ENCODE measurements at regions not wholly inside any gene's neighbourhood (a gene's known extent, or its start where the extent isn't known, plus 50 kb on each side); places are given as distances from the start of the nearest gene placed in this dataset.
"Not testable (repeated sequence)": the region's sequence is repeated elsewhere in the genome, so short reads cannot be mapped to it uniquely, and the experiment has no call there.

GRCh38 chr2:87494846-87495245 is 253.0 kb upstream of the PLGLB2 start:
- not testable (repeated sequence) for H3K4me3 Mint-ChIP-seq; DNase-seq; H3K9me3 Mint-ChIP-seq; H3K36me3 Mint-ChIP-seq; H3K27me3 Mint-ChIP-seq (ENCODE audit: low read depth in 3 of 3)
- H3K4me1 Mint-ChIP-seq = peaks cover 10 to 15% of the 10 kb centered on the region in 2 donors
- peak overlapping the region; percentile 7 to 86 (median 64) for H3K27ac Mint-ChIP-seq

- not testable (repeated sequence) for DNase-seq; H3K9me3 Mint-ChIP-seq; H3K36me3 Mint-ChIP-seq; H3K4me3 Mint-ChIP-seq; H3K27me3 Mint-ChIP-seq (ENCODE audit: low read depth in 3 of 3)
- peaks cover 14 to 21% of the 10 kb centered on the region in 2 donors for H3K4me1 Mint-ChIP-seq
- H3K27ac Mint-ChIP-seq = peak overlapping the region; percentile 23 to 76 (median 51)
These were observed 252.4 kb upstream of the PLGLB2 start for GRCh38 chr2:87495455-87495854.

GRCh38 chr2:87496036-87497006 is 251.6 kb upstream of the PLGLB2 start:
- H3K9me3 Mint-ChIP-seq; H3K27me3 Mint-ChIP-seq (ENCODE audit: low read depth in 3 of 3); H3K36me3 Mint-ChIP-seq; H3K27ac Mint-ChIP-seq; H3K4me3 Mint-ChIP-seq: not testable (repeated sequence)
- H3K4me1 Mint-ChIP-seq = peaks cover 20 to 24% of the 10 kb centered on the region in 2 donors
- peak; percentile 40 to 70 (median 64) for DNase-seq

- not testable (repeated sequence) for H3K27ac Mint-ChIP-seq; H3K36me3 Mint-ChIP-seq; H3K4me3 Mint-ChIP-seq; DNase-seq; H3K9me3 Mint-ChIP-seq; H3K27me3 Mint-ChIP-seq (ENCODE audit: low read depth in 3 of 3)
- H3K4me1 Mint-ChIP-seq = peaks cover 20 to 24% of the 10 kb centered on the region in 2 donors
These were observed 250.8 kb upstream of the PLGLB2 start for GRCh38 chr2:87497135-87497534.

- DNase-seq; H3K36me3 Mint-ChIP-seq; H3K27me3 Mint-ChIP-seq (ENCODE audit: low read depth in 3 of 3); H3K9me3 Mint-ChIP-seq: not testable (repeated sequence)
- Mint-ChIP-seq H3K4me3 (peak overlapping the region in 3 of 5 donors; percentile 27 to 51 (median 30)), H3K27ac (peak overlapping the region in 5 of 6 donors; percentile 55 to 85 (median 76)), H3K4me1 (peaks cover 20 to 24% of the 10 kb centered on the region in 2 donors)
These were observed 250.2 kb upstream of the PLGLB2 start for GRCh38 chr2:87497700-87498099.

- H3K27me3 Mint-ChIP-seq (ENCODE audit: low read depth in 3 of 3); H3K36me3 Mint-ChIP-seq; H3K9me3 Mint-ChIP-seq: not testable (repeated sequence)
- peak overlapping the region; percentile 41 to 77 (median 72) for H3K4me3 Mint-ChIP-seq
- DNase-seq = peak in 1 of 3 donors; percentile 28
- peaks cover 20 to 24% of the 10 kb centered on the region in 2 donors for H3K4me1 Mint-ChIP-seq
- H3K27ac Mint-ChIP-seq = peak overlapping the region; percentile 82 to 92 (median 88)
These were observed 249.6 kb upstream of the PLGLB2 start for GRCh38 chr2:87498169-87498853.

GRCh38 chr2:87498854-87499238 is 249.0 kb upstream of the PLGLB2 start:
- not testable (repeated sequence) for H3K36me3 Mint-ChIP-seq; DNase-seq; H3K9me3 Mint-ChIP-seq; H3K27me3 Mint-ChIP-seq (ENCODE audit: low read depth in 3 of 3)
- H3K27ac Mint-ChIP-seq = peak overlapping the region in 3 of 6 donors; percentile 42 to 85 (median 76)
- H3K4me1 Mint-ChIP-seq = peaks cover 20 to 24% of the 10 kb centered on the region in 2 donors
- peak overlapping the region in 1 of 5 donors; percentile 63 for H3K4me3 Mint-ChIP-seq

GRCh38 chr2:87499860-87500259 is 248.0 kb upstream of the PLGLB2 start:
- H3K4me3 Mint-ChIP-seq = peak overlapping the region; percentile 69 to 86 (median 77)
- H3K36me3 Mint-ChIP-seq; H3K9me3 Mint-ChIP-seq; H3K27me3 Mint-ChIP-seq (ENCODE audit: low read depth in 3 of 3): not testable (repeated sequence)
- H3K27ac Mint-ChIP-seq = peak overlapping the region; percentile 90 to 98 (median 95)
- peaks cover 18 to 22% of the 10 kb centered on the region in 2 donors for H3K4me1 Mint-ChIP-seq
- peak in 1 of 3 donors; percentile 32 for DNase-seq

GRCh38 chr2:87500421-87500820 is 247.5 kb upstream of the PLGLB2 start:
- peaks cover 14 to 16% of the 10 kb centered on the region in 2 donors for H3K4me1 Mint-ChIP-seq
- peak overlapping the region; percentile 52 to 83 (median 59) for H3K4me3 Mint-ChIP-seq
- not testable (repeated sequence) for H3K27me3 Mint-ChIP-seq (ENCODE audit: low read depth in 3 of 3); H3K36me3 Mint-ChIP-seq; H3K9me3 Mint-ChIP-seq; DNase-seq
- H3K27ac Mint-ChIP-seq = peak overlapping the region; percentile 90 to 98 (median 94)

- H3K4me3 Mint-ChIP-seq = peak overlapping the region in 2 of 5 donors; percentile 48 to 50
- peak overlapping the region; percentile 77 to 90 (median 84) for H3K27ac Mint-ChIP-seq
These were observed 246.9 kb upstream of the PLGLB2 start for GRCh38 chr2:87500951-87501350.

GRCh38 chr2:87502948-87503347 is 244.9 kb upstream of the PLGLB2 start:
- H3K4me3 Mint-ChIP-seq, H3K9me3 Mint-ChIP-seq: not testable (repeated sequence)

More at GRCh38 chr2:87500951-87501350, 246.9 kb upstream of the PLGLB2 start:
- DNase-seq; H3K36me3 Mint-ChIP-seq; H3K27me3 Mint-ChIP-seq (ENCODE audit: low read depth in 3 of 3); H3K9me3 Mint-ChIP-seq: not testable (repeated sequence)
- peaks cover 13 to 14% of the 10 kb centered on the region in 2 donors for H3K4me1 Mint-ChIP-seq

GRCh38 chr2:87505239-87505638 is 242.6 kb upstream of the PLGLB2 start:
- H3K36me3 Mint-ChIP-seq; DNase-seq; H3K27me3 Mint-ChIP-seq (ENCODE audit: low read depth in 3 of 3); H3K9me3 Mint-ChIP-seq; H3K4me3 Mint-ChIP-seq; H3K27ac Mint-ChIP-seq: not testable (repeated sequence)
- H3K4me1 Mint-ChIP-seq = peaks cover 19 to 25% of the 10 kb centered on the region in 2 donors

More at GRCh38 chr2:87502948-87503347, 244.9 kb upstream of the PLGLB2 start:
- not testable (repeated sequence) for H3K36me3 Mint-ChIP-seq; H3K27ac Mint-ChIP-seq; H3K27me3 Mint-ChIP-seq (ENCODE audit: low read depth in 3 of 3); DNase-seq
- peaks cover 14 to 18% of the 10 kb centered on the region in 2 donors for H3K4me1 Mint-ChIP-seq

- not testable (repeated sequence) for H3K27me3 Mint-ChIP-seq (ENCODE audit: low read depth in 3 of 3); H3K27ac Mint-ChIP-seq
- H3K4me1 Mint-ChIP-seq = peaks cover 18 to 23% of the 10 kb centered on the region in 2 donors
These were observed 242.0 kb upstream of the PLGLB2 start for GRCh38 chr2:87505909-87506308.

More at GRCh38 chr2:87505909-87506308, 242.0 kb upstream of the PLGLB2 start:
- not testable (repeated sequence) for H3K36me3 Mint-ChIP-seq, DNase-seq, H3K4me3 Mint-ChIP-seq, H3K9me3 Mint-ChIP-seq
